IPS-20b (cell line): ENCODE measurements at regions not wholly inside any gene's neighbourhood (a gene's known extent, or its start where the extent isn't known, plus 50 kb on each side); places are given as distances from the start of the nearest gene placed in this dataset.
"Not testable (repeated sequence)": the region's sequence is repeated elsewhere in the genome, so short reads cannot be mapped to it uniquely, and the experiment has no call there.

Experiments
- H3K27ac ChIP-seq: one replicate; pipeline ENCODE4 v1.5.1; 2013; ENCODE audit warnings: low read length
- H3K27me3 ChIP-seq: 2 replicates; pipeline ENCODE4 v1.6.1; 2013; ENCODE audit warnings: mild to moderate bottlenecking, low read length, inconsistent platforms; ENCODE audit not compliant: insufficient read depth
- H3K36me3 ChIP-seq: 2 replicates; pipeline ENCODE4 v1.6.1; 2013; ENCODE audit warnings: low read depth, mild to moderate bottlenecking, inconsistent platforms, low read length, moderate library complexity; ENCODE audit not compliant: insufficient read depth
- H3K4me1 ChIP-seq: 2 replicates; pipeline ENCODE4 v1.6.1; 2013; ENCODE audit warnings: mild to moderate bottlenecking, control low read depth, inconsistent platforms, low read length, moderate library complexity; ENCODE audit not compliant: insufficient read depth
- H3K4me3 ChIP-seq: 2 replicates; pipeline ENCODE4 v1.5.1; 2013; ENCODE audit warnings: mild to moderate bottlenecking, low read length, inconsistent platforms
- H3K9ac ChIP-seq: 2 replicates; pipeline ENCODE4 v1.6.1; 2013; ENCODE audit warnings: low read depth, mild to moderate bottlenecking, inconsistent platforms, low read length, moderate library complexity
- H3K9me3 ChIP-seq: 2 replicates; pipeline ENCODE4 v1.6.1; 2013; ENCODE audit warnings: mild to moderate bottlenecking, low read depth, low read length, inconsistent platforms; ENCODE audit not compliant: insufficient read depth

- Histone ChIP-seq H3K9me3 (no peaks in the 10 kb centered on the region), H3K27ac (no peak overlapping the region), H3K4me3 (no peak overlapping the region), H3K36me3 (no peaks in the 10 kb centered on the region), H3K9ac (no peak overlapping the region), H3K27me3 (no peaks in the 10 kb centered on the region), H3K4me1 (no peaks in the 10 kb centered on the region)
Observed at GRCh38 chrX:25131055-25131454, 115.3 kb upstream of the ARX start.

GRCh38 chrX:25130619-25131018 lies 114.9 kb upstream of the ARX start:
- Histone ChIP-seq H3K4me3 (no peak overlapping the region), H3K9ac (no peak overlapping the region), H3K4me1 (no peaks in the 10 kb centered on the region), H3K9me3 (no peaks in the 10 kb centered on the region), H3K27me3 (no peaks in the 10 kb centered on the region), H3K27ac (no peak overlapping the region), H3K36me3 (no peaks in the 10 kb centered on the region)

- Histone ChIP-seq H3K36me3 (no peaks in the 10 kb centered on the region), H3K4me1 (no peaks in the 10 kb centered on the region), H3K27me3 (no peaks in the 10 kb centered on the region), H3K9me3 (peaks cover 11% of the 10 kb centered on the region), H3K4me3 (no peak overlapping the region), H3K27ac (no peak overlapping the region), H3K9ac (no peak overlapping the region)
Observed at GRCh38 chrX:25125483-25125882, 109.7 kb upstream of the ARX start.

DNA sequence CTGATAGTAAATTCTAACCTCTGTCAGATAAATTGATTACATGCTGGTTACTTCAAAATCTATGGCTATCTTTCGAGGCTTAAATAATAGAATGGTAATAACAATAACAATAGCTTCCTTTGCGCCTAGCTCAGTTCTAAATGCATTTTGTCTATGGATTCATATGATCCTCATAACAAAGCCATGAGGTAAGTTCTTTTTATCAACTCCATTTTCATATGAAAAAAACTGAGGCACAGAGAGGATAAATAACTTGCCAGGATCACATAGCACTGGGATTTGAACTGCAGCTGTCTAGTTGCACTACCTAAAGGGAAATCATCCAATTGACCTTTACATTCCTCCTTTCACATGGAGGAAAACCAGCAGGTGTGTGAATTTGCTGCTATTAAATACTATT lies 108.6 kb upstream of the ARX start:
- H3K4me1 ChIP-seq = no peaks in the 10 kb centered on the region
- no peaks in the 10 kb centered on the region for H3K36me3 ChIP-seq
- H3K4me3 ChIP-seq = no peak overlapping the region
- no peak overlapping the region for H3K27ac ChIP-seq
- H3K27me3 ChIP-seq = no peaks in the 10 kb centered on the region
- no peak overlapping the region for H3K9ac ChIP-seq
- H3K9me3 ChIP-seq = peaks cover 11% of the 10 kb centered on the region

- H3K27ac ChIP-seq = no peak overlapping the region
- H3K4me3 ChIP-seq = no peak overlapping the region
- no peaks in the 10 kb centered on the region for H3K36me3 ChIP-seq
- no peaks in the 10 kb centered on the region for H3K27me3 ChIP-seq
- no peaks in the 10 kb centered on the region for H3K4me1 ChIP-seq
- no peak overlapping the region for H3K9ac ChIP-seq
- no peaks in the 10 kb centered on the region; the same call in none of the 2 replicates for H3K9me3 ChIP-seq
Observed at GRCh38 chrX:25112156-25112555, 96.4 kb upstream of the ARX start.

DNA sequence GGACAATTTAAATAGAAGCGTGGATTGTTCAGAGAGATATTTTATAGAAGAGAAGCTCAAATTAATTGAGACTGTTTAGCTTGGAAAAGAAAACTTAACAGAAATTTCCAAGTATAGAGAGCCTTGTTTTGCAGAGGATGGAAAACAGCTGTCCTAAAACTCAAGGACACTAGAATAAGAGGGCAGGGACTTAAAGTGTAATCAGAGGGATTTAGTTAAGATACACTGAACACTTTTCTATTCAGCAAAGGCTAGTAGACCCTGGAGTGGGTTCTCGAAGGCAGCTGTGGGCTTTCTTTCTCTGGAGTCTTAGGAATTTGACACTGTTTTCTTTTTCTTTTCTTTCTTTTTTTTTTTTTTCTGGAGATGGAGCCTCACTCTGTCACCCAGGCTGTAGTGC lies 92.7 kb upstream of the ARX start:
- Histone ChIP-seq H3K4me1 (peaks cover 11% of the 10 kb centered on the region), H3K9ac (no peak overlapping the region), H3K9me3 (no peaks in the 10 kb centered on the region; the same call in none of the 2 replicates), H3K27ac (no peak overlapping the region), H3K36me3 (no peaks in the 10 kb centered on the region), H3K4me3 (no peak overlapping the region), H3K27me3 (no peaks in the 10 kb centered on the region)

GRCh38 chrX:25105221-25105620 lies 89.5 kb upstream of the ARX start:
- Histone ChIP-seq H3K36me3 (no peaks in the 10 kb centered on the region), H3K4me1 (peaks cover 11% of the 10 kb centered on the region), H3K27ac (no peak overlapping the region), H3K4me3 (no peak overlapping the region), H3K9me3 (no peaks in the 10 kb centered on the region), H3K27me3 (no peaks in the 10 kb centered on the region), H3K9ac (no peak overlapping the region; the same call in 1 of the 2 replicates)

DNA sequence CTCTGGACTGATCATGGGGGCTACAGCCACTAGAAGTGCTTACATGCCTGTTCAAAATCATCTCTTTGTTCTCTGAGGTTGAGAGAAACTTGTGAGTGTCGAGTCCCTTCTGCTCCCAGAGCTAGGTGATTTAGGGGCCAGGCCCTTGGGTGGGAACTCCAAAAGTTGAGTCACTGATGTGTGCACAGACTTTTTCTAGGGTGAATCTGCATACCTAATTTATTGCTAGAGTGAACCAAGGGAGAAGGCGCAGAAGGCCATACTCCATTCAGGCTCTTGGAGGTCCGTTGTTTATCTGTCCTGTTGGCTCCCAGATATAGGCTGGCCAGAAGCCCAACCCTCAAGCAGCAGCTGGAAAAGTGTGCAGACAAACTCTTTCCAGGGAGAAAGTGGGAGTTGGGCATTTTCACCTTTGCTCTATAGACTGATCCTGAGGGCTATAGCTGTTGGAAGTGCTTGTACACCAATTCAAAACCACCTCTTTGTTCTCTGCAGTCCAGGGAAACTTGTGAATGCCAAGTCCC lies 80.8 kb upstream of the ARX start:
- Histone ChIP-seq H3K27ac (no peak overlapping the region), H3K4me3 (no peak overlapping the region), H3K9me3 (no peaks in the 10 kb centered on the region), H3K4me1 (no peaks in the 10 kb centered on the region), H3K9ac (no peak overlapping the region), H3K36me3 (no peaks in the 10 kb centered on the region), H3K27me3 (no peaks in the 10 kb centered on the region)

DNA sequence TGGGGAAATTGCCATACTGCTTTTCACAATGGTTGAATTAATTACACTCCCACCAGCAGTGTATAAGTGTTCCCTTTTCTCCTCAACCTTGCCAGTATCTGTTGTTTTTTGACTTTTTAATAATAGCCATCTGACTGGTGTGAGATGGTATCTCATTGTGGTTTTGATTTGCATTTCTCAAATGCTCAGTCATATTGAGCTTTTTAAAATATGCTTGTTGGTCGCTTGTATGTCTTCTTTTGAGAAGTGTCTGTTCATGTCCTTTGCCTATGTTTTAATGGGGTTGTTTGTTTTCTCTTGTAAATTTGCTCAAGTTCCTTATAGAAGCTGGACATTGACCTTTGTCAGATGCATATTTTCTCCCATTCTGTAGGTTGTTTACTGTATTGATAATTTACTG lies 75.4 kb upstream of the ARX start:
- H3K9me3 ChIP-seq, H3K4me1 ChIP-seq, H3K36me3 ChIP-seq, H3K9ac ChIP-seq, H3K4me3 ChIP-seq, H3K27me3 ChIP-seq, H3K27ac ChIP-seq: not testable (repeated sequence)

- no peaks in the 10 kb centered on the region for H3K36me3 ChIP-seq
- H3K9me3 ChIP-seq = no peaks in the 10 kb centered on the region
- H3K27ac ChIP-seq = no peak overlapping the region
- H3K4me3 ChIP-seq = no peak overlapping the region
- H3K9ac ChIP-seq = no peak overlapping the region
- no peaks in the 10 kb centered on the region for H3K4me1 ChIP-seq
- no peaks in the 10 kb centered on the region for H3K27me3 ChIP-seq
Observed at GRCh38 chrX:25084446-25084845, 68.7 kb upstream of the ARX start.

DNA sequence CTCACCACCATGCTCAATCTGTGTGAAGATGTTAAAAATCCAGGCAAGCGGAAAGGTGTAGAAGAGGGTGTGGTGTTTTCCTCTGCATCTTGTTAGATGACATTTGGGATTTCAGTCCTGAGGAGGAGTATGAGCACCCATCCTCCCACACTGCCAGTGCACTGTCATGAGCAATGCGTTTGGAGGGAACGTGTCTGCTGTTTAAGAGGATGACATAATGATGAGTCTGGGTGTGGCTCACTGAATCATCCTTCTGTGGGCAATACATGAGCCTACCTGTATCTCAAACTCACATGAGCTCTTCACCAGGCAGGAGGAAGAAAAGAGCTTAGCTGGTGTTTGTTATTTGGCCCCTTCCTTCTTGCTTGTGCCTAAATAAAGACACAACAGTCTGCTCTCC lies 67.9 kb upstream of the ARX start:
- no peaks in the 10 kb centered on the region for H3K9me3 ChIP-seq
- no peak overlapping the region for H3K4me3 ChIP-seq

GRCh38 chrX:25079020-25079419 lies 63.3 kb upstream of the ARX start:
- Histone ChIP-seq H3K4me3 (no peak overlapping the region), H3K9ac (no peak overlapping the region), H3K4me1 (no peaks in the 10 kb centered on the region), H3K27ac (no peak overlapping the region), H3K36me3 (no peaks in the 10 kb centered on the region), H3K9me3 (no peaks in the 10 kb centered on the region), H3K27me3 (no peaks in the 10 kb centered on the region)

More for the DNA sequence above, 67.9 kb upstream of the ARX start:
- no peaks in the 10 kb centered on the region for H3K4me1 ChIP-seq
- no peak overlapping the region for H3K27ac ChIP-seq
- no peaks in the 10 kb centered on the region for H3K27me3 ChIP-seq
- H3K36me3 ChIP-seq = no peaks in the 10 kb centered on the region
- no peak overlapping the region for H3K9ac ChIP-seq
